ENCODE measurements at regions not wholly inside any gene's neighbourhood (a gene's known extent, or its start where the extent isn't known, plus 50 kb on each side); places are given as distances from the start of the nearest gene placed in this dataset.

DNA sequence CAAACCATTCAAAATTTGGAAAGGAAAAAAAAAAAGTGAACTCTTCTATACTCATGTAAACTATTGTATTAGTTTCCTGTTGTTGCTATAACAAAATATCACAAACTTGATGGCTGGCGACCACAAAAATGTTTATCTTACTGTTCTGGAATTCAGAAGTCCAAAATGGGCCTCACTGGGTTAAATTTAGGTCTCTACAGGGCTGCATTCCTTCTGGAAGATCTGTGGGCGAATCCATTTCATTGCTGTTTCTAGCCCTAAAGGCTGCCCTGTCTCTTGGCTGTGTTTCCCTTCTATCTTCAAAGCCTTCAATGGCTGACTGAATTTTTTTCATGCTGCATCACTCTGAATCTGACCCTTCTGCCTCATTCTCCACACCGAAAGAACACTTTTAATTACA, 105.1 kb upstream of the NAV3 start:
- DNase-seq (ENCODE audit: low spot score) = no peak
- intact Hi-C loops (cut with DNase I) = loop anchor here (2.0 kb wide), 1 partner anchor 199 kb away; no protein-coding TSS in a partner anchor

DNA sequence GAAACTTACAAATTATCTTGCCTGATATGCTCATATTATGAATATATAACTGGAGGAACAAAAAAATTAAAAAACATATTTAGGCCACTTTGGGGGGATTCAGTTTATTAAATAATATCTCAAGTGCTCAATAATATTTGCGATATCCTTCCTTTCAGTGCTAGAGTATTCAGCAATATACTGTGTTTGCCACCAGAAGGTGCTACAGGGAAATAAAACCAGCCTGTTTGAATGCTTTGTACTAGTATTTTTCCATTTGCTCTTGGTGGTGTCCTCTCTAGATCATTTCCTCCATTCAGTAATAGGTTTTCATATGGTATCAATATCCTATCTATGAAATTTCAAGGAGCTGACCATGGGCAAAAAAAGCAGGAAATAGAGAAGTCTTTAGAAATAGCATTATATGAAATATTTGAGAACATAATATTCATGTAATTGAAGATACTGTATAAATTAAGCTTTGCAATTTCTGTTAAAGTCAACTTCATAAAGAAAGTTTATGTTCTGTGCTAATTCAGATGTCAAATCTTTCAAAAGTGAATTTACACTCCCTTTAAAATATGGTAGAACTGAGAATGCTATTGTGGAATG, 106.2 kb upstream of the NAV3 start:
- no peak for DNase-seq (ENCODE audit: low spot score)
- intact Hi-C loops (cut with DNase I) = loop anchor here (2.0 kb wide), 1 partner anchor 200 kb away; no protein-coding TSS in a partner anchor

DNA sequence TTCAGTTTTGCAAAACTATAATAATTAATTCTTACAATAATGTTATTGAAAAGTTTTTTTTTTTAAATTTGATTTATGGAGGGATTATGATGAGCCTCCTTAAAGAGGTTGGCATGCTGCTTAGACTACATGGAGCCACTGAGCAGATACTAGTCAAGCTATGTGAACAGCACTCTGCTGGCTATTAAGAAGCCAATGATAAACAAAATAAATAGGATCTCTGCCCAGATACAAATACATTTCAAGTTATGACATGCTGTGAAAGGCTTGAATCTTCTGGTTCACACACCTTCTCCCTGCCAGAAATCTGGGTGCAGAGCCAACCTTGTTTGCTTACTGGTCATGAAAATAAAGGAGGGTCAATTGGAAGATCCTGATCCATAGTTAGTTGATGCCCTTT, 107.4 kb upstream of the NAV3 start:
- DNase-seq (ENCODE audit: low spot score) = no peak
- intact Hi-C loops (cut with DNase I) = no loop called here

DNA sequence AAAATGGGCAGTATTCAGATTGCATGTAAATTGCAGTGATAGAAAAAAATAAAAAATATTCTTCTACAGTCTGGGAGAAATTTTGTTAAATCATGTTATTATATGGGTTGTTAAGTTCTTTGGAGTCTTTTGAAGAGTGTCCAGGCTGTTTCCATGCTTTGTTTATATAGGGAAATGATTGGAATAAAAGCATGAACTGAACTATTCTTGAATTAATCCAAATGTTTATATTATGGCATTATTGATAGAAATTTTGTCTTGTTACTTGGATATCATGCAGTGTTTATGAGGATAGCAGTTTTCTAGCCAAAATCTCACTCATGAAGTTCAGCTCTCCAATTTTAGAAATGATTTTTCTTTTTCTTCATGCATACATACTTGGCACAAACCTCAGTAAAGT, 108.2 kb upstream of the NAV3 start:
- DNase-seq (ENCODE audit: low spot score) = no peak
- intact Hi-C loops (cut with DNase I) = no loop called here

DNA sequence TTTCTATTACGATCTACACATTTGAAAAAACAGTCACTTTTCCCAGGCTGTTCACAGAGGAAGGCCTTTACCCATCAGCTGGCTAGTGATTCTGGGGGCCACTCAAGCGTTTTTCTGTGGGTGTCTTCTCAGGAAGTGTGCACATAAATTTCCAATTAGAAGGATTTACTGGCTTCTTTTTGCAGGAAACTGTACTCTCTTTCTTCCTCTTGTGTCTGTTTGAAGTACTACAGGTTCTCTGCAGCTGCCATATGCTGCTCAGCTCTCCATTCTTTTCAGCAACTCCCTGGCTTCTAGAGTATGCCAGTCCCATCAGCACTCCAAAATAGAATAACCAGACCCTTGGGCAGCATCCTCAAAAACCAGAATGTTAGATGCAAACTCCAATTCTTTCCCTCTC, 110.4 kb upstream of the NAV3 start:
- no peak for DNase-seq (ENCODE audit: low spot score)
- intact Hi-C loops (cut with DNase I) = no loop called here

DNA sequence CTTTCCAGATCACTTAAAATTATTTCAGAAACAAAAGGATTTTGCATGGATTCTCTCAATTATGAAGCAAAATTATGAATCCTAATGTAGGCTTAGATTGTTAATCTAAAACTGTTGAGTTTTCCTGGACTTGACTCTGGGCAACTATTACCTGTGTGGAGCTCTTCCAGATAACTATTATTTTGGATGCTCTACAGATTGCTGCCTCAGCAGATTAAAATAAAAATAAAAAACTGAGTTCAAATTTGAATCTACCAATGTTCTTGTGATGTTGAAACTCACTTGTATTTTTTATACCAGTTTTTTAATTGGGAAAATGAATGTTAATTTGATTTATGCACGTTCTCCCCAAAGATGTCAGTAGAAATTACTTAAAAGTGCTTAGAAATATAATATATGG, 120.5 kb upstream of the NAV3 start:
- no peak for DNase-seq (ENCODE audit: low spot score)
- intact Hi-C loops (cut with DNase I) = no loop called here

DNA sequence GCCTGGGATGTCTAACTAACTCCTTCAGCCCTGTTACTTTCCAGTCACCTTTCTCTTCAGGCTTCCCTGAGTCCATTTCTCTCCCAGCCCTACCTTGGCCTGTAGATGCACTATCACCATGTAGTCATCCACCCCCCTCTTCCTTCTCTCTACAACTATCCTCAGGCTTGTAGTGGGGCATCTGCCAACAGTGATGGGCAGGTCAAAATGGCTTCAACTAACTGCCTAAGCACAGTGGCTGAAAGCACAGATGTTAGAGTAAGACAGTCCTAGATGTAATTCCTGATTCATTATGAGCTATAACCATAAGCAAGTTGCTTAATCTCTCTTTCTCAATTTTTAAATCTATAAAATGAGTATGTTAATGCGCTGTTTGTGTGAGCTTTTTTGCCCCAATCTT, 133.6 kb upstream of the NAV3 start:
- intact Hi-C loops (cut with DNase I) = no loop called here

DNA sequence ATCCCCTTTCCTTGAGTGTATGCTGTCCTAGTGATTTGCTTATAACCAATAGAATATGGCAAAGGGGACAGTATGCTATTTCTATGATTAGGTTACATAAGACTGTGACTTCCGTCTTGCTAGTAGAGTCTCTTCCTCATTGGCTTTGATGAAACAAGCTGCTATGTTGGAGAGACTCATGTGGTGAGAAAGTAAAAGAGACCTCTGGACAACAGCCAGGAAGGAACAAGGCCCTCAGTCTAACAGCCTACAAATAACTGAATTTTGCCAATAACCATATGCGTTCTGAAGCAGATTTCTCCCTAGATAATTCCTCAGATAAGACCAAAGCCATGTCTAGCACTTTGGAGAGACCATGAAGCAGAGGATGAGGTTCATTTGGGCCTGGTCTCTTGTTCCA, 134.5 kb upstream of the NAV3 start:
- no peak for DNase-seq (ENCODE audit: low spot score)
- intact Hi-C loops (cut with DNase I) = no loop called here

More for the DNA sequence above, 133.6 kb upstream of the NAV3 start:
- no peak for DNase-seq (ENCODE audit: low spot score)

DNA sequence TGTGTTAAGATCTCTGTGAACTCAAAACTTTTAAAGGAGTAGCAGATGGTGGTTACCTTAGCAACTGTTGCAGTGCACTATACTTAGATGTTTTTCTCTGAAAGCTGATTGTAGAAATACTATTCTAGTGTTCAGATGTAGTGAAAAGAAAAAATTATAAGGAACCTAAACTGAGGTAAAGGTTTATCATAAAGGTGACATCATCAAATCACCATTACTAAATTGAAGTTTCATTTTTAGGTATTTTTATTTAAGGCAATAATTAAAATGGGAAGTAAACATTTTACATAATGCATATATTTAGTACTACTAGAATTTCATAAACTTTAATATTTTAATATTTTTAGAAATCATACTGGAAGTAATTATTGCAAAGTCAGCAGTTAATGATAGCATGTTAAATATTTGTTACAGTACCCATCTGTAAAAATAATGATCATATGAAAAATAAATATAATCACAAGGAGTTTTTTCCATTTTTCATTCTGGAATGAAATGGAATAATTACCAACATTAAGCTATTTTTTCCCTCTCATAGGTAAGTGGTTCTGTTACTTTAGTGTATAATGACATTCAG, 141.1 kb upstream of the NAV3 start:
- intact Hi-C loops (cut with DNase I) = no loop called here
- no peak for DNase-seq (ENCODE audit: low spot score)

DNA sequence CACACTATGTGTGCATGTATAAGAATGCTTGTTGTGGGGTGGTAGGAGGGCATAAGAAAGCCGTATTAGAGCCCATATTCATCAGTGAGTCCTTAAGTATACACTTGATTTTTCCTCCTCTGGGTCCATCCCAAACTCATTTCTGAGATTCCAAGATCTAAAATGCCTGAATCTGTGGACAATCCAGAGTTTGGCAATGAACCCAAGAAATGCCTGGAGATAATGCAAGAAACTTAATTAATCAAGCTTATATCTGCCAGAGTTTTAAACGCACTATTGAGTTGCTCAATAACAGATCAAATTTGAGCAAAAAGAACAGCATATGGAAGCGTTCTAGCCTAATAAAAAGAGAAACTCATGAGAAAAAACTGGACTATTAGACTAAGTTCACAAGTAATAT, 143.4 kb upstream of the NAV3 start:
- DNase-seq (ENCODE audit: low spot score) = no peak
- intact Hi-C loops (cut with DNase I) = no loop called here

DNA sequence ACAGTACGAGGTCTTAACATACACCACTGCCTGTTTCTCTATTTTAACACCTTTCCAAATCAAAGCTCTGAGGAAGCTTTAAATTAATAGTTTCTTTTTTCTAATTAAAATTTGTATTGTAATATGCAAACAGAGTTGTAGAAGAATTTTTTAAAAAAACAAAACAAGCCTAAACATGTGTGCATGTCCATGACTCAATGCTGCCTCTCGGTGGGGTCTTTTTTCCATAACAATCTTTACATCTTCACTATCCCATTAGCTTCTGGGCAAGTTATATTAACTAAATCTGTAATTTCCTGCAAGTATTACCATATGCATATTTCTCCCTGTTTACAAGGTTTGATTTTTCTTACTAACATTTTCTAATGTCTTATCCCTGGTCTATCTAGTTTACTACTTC, 143.9 kb upstream of the NAV3 start:
- DNase-seq (ENCODE audit: low spot score) = no peak
- intact Hi-C loops (cut with DNase I) = no loop called here

DNA sequence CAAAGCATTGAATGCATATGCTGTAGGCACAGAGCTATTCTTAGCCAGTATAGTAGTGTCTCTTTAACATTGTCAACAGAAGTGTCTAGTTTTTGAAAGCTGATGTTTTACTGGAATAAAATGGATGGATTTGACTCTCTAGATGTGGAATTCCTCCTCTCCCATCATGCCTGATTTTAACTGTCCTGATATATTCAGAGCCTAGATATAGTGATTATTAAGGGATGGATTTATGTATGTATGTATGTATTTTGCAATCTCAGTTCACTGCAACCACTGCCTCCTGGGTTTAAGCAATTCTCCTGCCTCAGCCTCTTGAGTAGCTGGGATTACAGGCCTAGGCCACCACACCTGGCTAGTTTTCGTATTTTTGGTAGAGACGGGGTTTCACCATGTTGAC, 144.8 kb upstream of the NAV3 start:
- intact Hi-C loops (cut with DNase I) = loop anchor here (2.0 kb wide), 1 partner anchor 533 kb away; no protein-coding TSS in a partner anchor
- no peak for DNase-seq (ENCODE audit: low spot score)

DNA sequence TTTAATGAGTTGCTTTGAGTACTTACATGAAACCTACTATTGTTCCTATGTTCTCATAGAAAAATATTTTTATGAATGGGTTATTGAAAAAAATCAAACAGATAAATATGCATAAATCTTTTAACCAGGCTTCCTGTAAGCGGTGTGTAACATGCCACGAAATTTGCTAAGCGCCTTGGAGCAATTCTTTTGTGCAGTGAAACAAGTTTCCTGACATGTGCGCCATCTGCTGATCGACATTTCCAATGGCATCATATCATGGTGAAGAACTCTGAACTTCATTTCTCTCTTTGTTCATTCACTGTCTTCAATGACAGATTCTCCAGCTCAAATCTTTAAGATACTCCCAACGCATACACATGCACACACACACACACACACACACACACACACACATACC, 145.6 kb upstream of the NAV3 start:
- intact Hi-C loops (cut with DNase I) = loop anchor here (2.0 kb wide), 1 partner anchor 532 kb away; no protein-coding TSS in a partner anchor
- DNase-seq (ENCODE audit: low spot score) = no peak

DNA sequence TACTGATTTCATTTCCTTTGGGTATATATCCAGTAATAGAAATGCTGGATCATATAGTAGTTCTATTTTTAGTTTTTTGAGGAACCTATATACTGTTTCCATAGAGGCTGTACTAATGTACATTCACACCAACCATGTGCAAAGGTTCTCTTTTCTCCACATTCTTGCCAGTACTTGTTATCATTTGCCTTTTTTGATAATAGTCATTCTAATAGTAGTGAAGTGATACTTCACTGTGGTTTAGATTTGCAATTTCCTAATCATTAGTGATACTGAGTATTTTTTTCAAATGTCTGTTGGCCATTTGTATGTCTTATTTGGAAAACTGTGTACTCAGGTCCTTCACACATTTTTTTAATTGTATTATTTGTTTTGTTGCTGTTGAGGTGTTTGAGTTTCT, 148.2 kb upstream of the NAV3 start:
- no peak for DNase-seq (ENCODE audit: low spot score)

DNA sequence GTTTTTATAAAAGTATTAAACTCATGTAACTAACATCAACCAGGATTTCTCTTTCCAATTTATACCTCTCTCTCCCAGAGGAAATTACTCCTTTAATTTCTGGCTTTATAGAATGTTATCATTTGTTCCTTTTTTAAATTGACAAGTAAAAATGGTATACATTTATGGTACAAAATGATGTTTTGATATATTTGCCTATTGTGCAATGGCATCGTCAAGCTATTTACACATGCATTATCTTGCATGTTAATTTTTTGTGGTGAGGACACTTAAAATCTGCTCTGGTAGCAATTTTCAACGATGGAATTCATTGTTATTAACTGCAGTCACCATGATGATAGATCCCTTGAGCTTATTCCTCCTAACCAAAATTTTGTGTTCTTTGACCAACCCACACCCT, 149.0 kb upstream of the NAV3 start:
- intact Hi-C loops (cut with DNase I) = loop anchor here (5.0 kb wide), 1 partner anchor 634 kb away; no protein-coding TSS in a partner anchor
- no peak for DNase-seq (ENCODE audit: low spot score)

More for the DNA sequence above, 148.2 kb upstream of the NAV3 start:
- intact Hi-C loops (cut with DNase I) = loop anchor here (5.0 kb wide), 1 partner anchor 635 kb away; no protein-coding TSS in a partner anchor

DNA sequence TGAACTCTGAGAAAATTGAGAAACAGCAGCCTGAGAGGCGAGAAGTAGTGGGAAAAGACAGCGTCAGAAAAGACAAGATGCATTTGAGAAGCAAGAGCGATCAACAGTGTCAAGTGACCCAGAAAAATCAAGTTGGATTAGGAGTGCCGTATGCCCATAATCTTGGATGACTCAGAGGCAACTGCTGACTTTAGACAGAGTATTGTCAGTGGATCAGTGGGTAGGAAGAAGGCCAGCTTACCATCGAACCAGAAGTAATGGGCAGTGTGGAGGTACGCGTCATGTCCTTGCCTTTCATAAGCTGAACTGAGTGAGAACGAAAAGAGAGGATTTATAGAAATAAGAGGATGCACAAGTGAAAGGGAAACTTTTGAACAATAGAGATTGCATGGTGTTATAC, 151.0 kb upstream of the NAV3 start:
- intact Hi-C loops (cut with DNase I) = loop anchor here (5.0 kb wide), 1 partner anchor 632 kb away; no protein-coding TSS in a partner anchor
- no peak for DNase-seq (ENCODE audit: low spot score)

DNA sequence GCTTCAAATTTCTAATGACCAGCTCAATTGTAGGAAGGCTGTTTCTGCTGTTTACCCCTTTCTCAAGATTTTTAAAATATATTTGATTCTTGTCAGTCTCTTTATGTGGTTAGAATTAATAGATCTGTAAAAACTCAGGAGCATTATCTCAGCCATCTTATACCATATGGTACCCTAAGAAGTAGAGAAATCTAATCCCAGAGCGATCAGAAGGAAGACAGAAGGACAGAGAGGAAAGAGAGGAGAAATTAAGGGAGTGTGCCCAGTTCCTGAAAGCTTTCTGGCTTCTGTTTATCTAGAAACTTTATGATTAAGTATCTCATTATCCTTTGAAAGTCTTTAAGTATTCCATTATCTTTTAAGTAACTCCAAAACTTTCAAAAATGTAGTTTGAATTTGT, 152.1 kb upstream of the NAV3 start:
- intact Hi-C loops (cut with DNase I) = no loop called here

DNA sequence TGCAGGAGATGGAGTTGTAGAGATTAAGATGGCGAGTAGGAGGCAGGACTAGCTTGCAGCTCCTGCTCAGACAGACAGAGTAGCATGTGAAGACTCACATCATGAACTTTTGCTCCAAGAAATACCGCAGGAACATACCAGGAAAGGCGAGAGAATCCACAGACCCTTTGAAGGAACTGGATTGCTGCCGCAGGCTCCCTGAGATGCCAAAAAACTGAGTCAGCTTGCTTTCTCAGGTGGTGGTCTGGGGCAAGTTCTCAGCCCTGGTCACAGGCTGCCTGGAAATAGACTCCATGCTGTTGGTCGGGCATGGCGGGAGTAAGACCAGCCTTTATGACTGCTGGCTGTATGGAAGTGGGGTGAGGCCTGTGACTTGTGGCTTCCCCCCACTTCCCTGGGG, 163.6 kb upstream of the NAV3 start:
- intact Hi-C loops (cut with DNase I) = no loop called here
- DNase-seq (ENCODE audit: low spot score) = no peak

More for the DNA sequence above, 152.1 kb upstream of the NAV3 start:
- DNase-seq (ENCODE audit: low spot score) = no peak

DNA sequence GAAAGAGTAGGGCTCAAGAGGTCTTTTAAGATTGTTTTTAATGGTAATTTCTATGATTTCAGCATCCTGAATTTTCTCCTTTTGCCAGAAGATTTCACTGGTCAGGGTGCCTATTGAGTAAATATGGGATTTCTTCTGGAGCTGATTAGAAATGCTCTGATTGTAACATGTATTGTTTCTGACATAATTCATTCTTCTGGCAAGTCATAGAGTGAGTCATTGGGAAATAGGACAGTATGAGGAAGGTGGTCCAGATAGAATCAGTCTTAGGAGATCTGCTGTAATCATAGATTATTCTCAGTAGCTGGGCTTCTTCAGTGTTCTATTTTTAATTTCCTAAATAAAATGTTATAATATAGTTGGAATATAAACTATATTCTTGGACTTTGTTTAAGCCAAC, 182.0 kb upstream of the NAV3 start:
- DNase-seq (ENCODE audit: low spot score) = no peak
- intact Hi-C loops (cut with DNase I) = no loop called here

DNA sequence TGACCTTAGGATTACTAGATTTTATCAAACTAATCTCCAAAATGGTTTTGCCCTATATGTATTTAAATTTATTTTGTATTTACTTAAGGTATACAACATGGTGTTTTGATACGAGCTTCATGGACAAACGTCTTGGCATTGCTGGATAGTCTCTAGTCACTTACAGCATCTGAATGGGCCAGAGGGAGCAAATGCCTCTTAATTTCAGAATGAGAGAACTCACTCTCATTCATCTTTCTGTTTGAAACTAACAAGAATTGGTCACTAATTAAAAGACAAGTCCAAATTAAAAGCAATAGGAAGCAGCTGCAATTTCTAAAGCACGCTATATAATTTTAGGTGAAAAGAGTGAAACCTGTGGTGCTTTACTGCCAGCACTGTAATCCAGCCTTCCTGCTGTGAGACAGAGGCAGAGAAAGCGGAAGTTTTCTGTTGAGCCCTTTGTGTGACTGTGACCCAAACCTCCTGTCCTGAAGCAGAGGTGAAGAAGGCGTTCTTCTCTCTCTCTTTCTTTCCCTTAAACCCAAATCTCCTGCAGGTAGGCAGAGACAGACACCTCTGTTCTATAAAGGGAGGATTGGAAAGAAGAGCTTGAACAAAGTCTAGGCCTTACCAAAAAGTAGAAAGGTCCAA, 184.6 kb upstream of the NAV3 start:
- no peak for DNase-seq (ENCODE audit: low spot score)
- intact Hi-C loops (cut with DNase I) = no loop called here

All from cardiac septum (tissue), 1 donor.